DOHH2 (cell line): ENCODE measurements at regions not wholly inside any gene's neighbourhood (a gene's known extent, or its start where the extent isn't known, plus 50 kb on each side); places are given as distances from the start of the nearest gene placed in this dataset.

Experiments
- CTCF ChIP-seq: fragments of 200-600 bp; sonication (generic); IDR thresholded peaks from one replicate; pipeline ENCODE4 v1.5.1; 2014; ENCODE audit warnings: antibody characterized with exemption, mild to moderate bottlenecking, low read depth, low read length; ENCODE audit not compliant: poor library complexity, severe bottlenecking
- EZH2phosphoT487 ChIP-seq: fragments of 200-600 bp; sonication (generic); IDR thresholded peaks from 2 replicates; pipeline ENCODE4 v1.6.1; 2017; ENCODE audit warnings: borderline replicate concordance, mild to moderate bottlenecking, antibody characterized with exemption, low read length, moderate library complexity, mixed read lengths

DNA sequence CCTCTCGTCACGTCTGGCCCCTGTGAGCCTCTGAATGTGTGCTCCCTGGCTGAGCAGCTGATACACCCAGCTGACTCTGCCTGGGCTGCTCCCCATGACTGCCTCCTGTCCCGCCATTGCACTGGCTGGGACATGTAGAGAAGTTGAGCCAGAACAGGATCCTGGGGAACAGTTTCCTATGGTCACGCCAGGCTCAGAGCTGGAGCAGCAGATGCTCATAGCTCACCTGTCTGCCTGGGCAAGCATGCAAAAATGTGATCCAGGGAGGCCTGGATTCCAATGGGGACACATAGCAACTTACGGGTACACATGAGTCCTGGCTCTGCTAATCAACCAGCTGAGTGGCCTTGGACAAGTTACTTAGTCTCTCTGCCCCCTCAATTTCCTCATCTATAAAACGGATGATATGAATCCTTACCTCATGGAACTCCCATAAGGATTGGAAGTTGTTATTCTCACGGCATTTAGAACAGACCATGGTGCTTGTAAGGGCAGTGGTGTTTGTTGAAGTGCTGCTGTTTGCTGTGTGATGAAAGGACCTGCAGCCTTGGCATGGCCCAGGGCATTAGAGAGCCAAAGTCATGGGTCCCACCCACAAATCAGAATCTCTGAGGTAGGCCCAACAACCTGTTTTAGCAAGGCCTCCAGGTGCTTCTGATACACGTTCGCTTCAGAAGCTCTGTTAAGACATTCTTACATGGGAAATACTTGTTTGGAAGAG lies 150.3 kb upstream of the VANGL1 start:
- no peak for TF ChIP-seq CTCF
- no peak for TF ChIP-seq EZH2phosphoT487
